Middle frontal gyrus (tissue), 1 donor: ENCODE measurements at regions not wholly inside any gene's neighbourhood (a gene's known extent, or its start where the extent isn't known, plus 50 kb on each side); places are given as distances from the start of the nearest gene placed in this dataset.

Source experiments
- DNase-seq: peaks from one replicate; pipeline ENCODE4 v3.0.0-alpha.2; 2015; ENCODE audit warnings: low spot score; ENCODE audit errors: extremely low spot score

- DNase-seq = no peak
Observed at GRCh38 chr3:73762855-73763254, 138.1 kb upstream of the PDZRN3 start.

GRCh38 chr3:73759297-73759711 is 134.6 kb upstream of the PDZRN3 start:
- no peak for DNase-seq

DNA sequence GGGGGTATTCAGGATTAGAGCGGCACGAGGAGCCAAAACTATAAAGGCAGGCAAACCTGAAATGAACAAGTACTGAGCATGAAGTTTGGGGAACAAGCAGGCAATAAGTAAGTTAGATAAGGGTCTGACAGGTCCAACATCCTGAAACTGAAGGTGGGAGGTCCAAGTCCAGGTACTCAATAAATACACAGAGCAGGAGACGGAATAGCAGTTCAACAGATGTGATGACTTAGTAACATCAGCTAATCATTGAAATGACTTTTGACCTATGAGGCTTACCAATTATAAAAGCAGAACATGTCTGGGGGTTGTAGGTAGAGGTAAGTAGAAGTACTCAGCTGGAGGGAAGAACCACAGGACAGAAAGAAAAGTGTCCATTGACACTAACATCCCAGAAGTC is 132.8 kb upstream of the PDZRN3 start:
- DNase-seq = no peak

DNA sequence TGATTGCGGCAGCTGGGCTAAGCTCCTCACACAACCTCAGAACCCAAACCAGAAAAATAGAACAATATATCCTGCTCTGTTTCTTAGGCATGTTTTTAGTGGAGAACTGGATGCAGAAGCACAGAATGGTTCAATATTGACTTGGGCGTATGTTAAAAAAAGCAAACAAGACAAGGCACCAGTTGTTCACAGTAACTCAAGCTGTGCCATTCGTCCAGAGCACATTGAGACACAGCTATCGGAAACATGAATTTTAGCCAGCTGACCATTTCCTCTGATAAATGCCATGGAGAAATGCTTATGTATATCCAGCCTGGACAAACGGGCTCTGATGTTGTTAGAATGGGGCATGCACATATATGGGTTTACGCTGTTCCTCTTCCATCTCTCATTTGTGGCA is 129.2 kb upstream of the PDZRN3 start:
- DNase-seq = no peak

- no peak for DNase-seq
Observed at GRCh38 chr3:73752338-73752737, 127.6 kb upstream of the PDZRN3 start.

GRCh38 chr3:73746623-73747022 is 121.9 kb upstream of the PDZRN3 start:
- no peak for DNase-seq

GRCh38 chr3:73745526-73746191 is 120.9 kb upstream of the PDZRN3 start:
- DNase-seq = no peak

- DNase-seq = no peak
Observed at GRCh38 chr3:73743551-73743950, 118.8 kb upstream of the PDZRN3 start.

GRCh38 chr3:73739791-73740453 is 115.2 kb upstream of the PDZRN3 start:
- no peak for DNase-seq

DNA sequence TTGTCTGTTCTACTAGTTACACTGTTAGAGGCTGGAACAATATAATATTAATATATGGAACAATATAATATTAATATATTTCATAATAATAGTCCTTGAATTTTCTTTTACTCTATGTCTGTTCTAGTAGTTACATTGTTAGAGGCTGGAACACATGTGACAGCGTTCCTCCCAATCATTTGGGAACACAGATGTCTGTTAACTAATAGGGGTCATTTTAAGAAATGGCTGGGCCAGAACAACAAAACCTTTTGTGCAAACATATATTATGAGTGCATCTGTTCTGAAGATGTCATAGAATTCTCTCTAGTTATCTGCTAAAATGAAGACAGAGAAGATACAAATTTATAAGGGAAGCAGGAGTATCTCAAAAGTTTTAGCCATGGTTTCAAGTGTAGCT is 114.0 kb upstream of the PDZRN3 start:
- no peak for DNase-seq

DNA sequence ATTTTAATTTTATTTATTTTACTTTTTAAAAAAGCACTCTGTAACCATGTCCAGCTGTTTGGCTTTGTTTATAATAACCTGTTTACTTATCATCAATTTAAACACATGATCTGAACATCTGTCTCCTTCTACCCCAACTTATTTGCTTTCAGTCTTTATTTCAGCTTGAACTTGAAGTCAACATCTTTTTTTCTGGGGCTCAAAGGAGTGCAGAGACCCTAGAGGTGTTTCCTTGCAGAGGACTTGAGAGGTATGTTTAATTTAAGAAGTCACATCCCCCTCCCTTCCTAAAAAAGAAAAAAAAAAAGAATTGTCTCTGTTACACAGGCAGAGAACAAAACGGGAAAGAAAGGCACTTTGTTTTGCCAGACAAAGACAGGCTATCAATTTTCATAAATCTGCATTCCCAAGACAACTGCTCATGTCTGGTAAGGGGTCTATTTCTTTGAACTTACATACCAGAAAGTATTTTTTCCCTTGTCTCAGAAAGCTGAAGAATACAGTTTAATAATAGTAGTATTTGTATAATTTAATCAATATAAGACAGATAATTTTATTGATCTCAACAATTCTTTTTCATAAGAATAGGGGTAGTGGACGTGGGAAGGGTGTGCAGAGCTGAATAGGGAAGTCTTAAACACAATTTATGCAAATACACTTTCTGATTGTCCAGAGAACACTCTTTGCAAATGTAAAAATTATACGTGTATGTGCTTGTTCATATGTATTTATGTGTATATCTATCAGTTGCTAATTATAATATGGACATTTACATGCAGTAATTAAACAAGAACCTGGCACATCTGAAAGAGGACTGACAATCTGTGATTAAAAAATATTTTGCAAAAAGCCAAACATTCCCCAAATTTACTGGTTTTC is 109.7 kb upstream of the PDZRN3 start:
- DNase-seq = no peak

GRCh38 chr3:73733746-73734145 is 109.0 kb upstream of the PDZRN3 start:
- no peak for DNase-seq

GRCh38 chr3:73729969-73730440 is 105.3 kb upstream of the PDZRN3 start:
- no peak for DNase-seq

DNA sequence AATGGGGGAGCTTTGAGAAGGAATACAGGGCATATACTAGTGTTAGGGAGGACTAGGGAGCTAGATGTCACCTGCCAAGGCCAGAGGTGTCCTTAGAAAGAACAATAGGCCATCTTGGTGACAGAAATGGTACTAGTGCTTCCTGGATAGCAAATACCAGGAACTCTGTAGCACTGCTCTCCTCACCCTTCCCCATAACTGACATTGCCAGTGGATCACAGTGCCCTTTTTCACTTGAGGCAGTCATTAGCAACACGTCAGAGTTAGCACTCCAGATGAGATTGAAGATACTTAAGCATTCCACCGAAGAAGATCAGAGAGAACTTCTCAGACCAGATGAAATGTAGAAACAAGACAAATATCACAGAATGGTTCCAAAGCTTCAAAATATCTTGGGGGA is 103.1 kb upstream of the PDZRN3 start:
- no peak for DNase-seq

DNA sequence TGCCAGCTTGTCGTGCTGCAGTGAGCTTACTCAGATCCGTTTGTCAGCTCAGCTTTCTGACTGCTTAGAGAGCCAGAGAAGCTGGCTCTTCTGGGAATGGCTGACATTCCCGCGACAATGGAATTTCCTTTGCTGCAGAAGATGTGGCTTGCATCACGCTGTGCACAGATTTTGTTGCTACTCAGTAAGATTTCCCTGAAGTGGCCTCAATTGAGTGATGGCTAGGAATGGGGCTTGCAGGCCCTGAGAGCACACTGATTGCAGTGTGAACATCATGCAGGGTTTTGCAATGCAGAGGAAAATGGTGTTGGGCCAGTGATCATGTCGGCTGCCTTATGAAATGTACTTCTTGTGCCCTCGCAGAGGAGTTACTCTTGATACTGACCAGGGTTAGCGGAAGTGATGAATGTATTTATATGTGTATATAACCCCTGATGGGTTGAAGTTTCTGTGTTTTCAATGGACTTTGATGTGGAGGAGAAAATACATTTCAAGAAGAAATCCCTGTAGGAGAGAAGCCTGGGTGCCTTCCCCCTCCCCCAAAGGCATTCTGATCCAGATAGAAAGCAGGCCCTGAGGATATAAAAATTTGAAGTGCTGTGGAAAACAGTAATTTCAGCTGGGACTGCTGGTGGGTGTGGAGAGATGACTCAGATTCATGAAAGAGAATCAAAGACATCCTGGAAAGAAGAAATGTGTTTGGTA is 102.5 kb upstream of the PDZRN3 start:
- no peak for DNase-seq

- DNase-seq = no peak
Observed at GRCh38 chr3:73723596-73723995, 98.9 kb upstream of the PDZRN3 start.

GRCh38 chr3:73719861-73720260 is 95.1 kb upstream of the PDZRN3 start:
- no peak for DNase-seq

DNA sequence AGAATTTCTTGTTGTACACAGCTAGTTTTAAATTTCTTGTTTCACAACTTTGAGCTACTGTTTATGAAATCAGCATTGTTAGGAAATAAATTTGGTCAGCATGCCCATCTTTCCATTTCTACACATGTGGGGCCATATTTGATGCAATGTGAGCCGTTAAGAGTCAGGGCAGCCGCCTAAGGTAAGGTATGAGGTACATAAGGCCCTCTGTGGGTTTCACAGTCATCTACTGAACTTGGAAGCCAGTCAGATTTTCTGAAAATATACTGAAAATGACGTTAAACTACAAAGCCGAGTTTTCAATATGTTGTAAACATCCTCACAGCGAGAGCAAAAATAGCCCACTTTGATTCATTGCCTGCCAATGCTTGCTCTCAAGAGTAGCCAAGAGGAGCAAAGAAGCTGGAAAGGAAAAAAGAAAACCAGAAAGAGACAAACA is 94.7 kb upstream of the PDZRN3 start:
- DNase-seq = no peak

DNA sequence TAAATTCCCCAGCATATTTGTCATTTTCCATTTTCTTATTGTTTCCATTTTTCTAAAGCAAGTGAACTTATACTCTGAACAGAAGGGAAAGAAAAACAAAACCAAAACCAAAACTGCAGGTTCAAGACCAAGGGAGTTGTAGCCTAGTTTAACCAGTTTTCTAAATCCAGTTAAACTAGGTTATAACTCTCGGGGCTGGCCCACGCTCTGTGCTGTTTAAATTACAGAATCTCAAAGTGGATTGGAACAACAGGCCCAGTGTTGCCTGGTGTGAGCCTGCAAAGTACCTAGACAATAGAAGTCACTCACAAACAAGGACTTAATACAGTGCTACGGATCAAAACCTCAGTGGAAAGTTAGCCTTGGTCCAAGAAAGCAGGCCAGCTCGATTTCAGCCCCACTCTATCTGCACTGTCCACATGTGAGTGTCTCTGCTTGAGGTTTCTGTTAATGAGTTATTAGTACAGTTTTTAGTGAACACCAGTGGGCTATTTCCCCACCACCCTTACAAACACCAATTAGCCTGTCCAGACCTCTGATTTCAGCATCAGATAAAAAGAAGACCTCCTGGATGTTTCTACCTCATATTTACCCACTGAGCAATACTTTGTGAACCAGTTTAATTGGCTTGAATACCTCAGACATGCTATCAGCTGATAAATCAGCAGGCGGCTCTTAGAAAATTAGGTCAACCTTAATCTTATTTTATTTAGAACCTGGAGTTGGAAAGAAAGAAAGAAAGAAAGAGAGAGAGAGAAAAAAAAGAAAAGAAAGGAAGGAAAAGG is 93.8 kb upstream of the PDZRN3 start:
- DNase-seq = no peak

DNA sequence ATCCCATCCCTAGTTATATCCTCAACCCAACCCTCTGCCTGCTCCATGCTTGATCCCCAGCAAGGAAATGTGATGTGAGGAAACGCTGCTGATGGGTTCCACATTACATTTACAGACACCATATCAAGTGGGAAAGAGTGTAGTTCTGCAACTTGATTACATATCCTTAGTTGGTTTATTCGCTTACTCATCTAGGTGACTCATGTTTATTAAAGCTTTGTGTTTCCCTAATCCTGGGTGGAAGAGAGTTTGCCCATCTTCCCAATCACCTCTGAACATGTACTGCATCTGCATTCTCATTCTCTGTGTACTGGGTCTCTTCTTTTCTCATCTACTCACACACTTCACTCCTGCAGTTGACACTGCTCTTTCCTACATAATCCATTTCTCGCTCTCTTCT is 91.7 kb upstream of the PDZRN3 start:
- no peak for DNase-seq

GRCh38 chr3:73710340-73710739 is 85.6 kb upstream of the PDZRN3 start:
- no peak for DNase-seq
